GM12878 (cell line): ENCODE measurements at regions not wholly inside any gene's neighbourhood (a gene's known extent, or its start where the extent isn't known, plus 50 kb on each side); places are given as distances from the start of the nearest gene placed in this dataset.

Experiments
- ATAC-seq: fragments of 200-7000 bp; cut with Tn5 transposase; 3 replicates; pipeline ENCODE4 v1.9.1; 2020; ENCODE audit warnings: mild to moderate bottlenecking, moderate library complexity
- BruUV-seq: library from RNA; stranded (reverse); fragments of 400-500 nt; replicated peaks from 2 replicates; lab custom pipeline; 2021; lab: Mats Ljungman, UMichigan
- CTCF ChIA-PET: fragments of 300-600 bp; sonication (Branson Sonifier 250); formaldehyde crosslinking; extraction: SDS; loops from one replicate; lab custom pipeline; 2021; ENCODE audit warnings: inconsistent platforms; lab: Yijun Ruan, JAX
- POLR2A ChIA-PET: fragments of 350-600 bp; formaldehyde crosslinking; extraction: SDS; loops from one replicate; lab custom pipeline; 2021; ENCODE audit warnings: inconsistent platforms; lab: Charles Lee
- RAD21 ChIA-PET: fragments of 300-600 bp; sonication (Branson Sonifier 250); formaldehyde crosslinking; loops from one replicate; lab custom pipeline; 2023; ENCODE audit warnings: antibody characterized with exemption; ENCODE audit not compliant: unreplicated experiment; lab: Charles Lee
- SMC1A ChIA-PET: fragments of 300-600 bp; sonication (Branson Sonifier 250); formaldehyde crosslinking; loops from one replicate; lab custom pipeline; 2023; ENCODE audit not compliant: unreplicated experiment, uncharacterized antibody; lab: Charles Lee
- DNase-seq: peaks from one replicate; pipeline ENCODE4 v3.0.0-alpha.2; 2011; ENCODE audit warnings: low read depth, low spot score
- FAIRE-seq: peaks from 3 replicates; lab custom pipeline; 2011; peaks lifted over from hg19 to GRCh38; lab: Jason Lieb, UNC
- H2AFZ ChIP-seq: 2 replicates; pipeline ENCODE4 v1.6.0; 2011; ENCODE audit warnings: low read depth, low read length, control low read depth; ENCODE audit not compliant: control insufficient read depth
- H3K27ac ChIP-seq: 2 replicates; pipeline ENCODE4 v1.5.1; 2011; ENCODE audit warnings: control low read depth; ENCODE audit not compliant: control insufficient read depth, insufficient read depth
- H3K27me3 ChIP-seq, 2 experiments: replicated peaks in 1 of 2; 2 replicates each; pipeline versions ENCODE4 v1.6.0 to v1.6.1; 2011; ENCODE audit warnings: low read length in 1 of 2; ENCODE audit not compliant: control insufficient read depth in 2 of 2, insufficient read depth in 2 of 2
- H3K36me3 ChIP-seq, 2 experiments: 2 replicates each; pipeline ENCODE4 v1.5.1; 2011; ENCODE audit warnings: low read length in 1 of 2; ENCODE audit not compliant: control insufficient read depth in 2 of 2, insufficient read depth in 2 of 2
- H3K4me1 ChIP-seq: 2 replicates; pipeline ENCODE4 v1.6.1; 2011; ENCODE audit warnings: mild to moderate bottlenecking, low read length, moderate library complexity, mixed read lengths; ENCODE audit not compliant: control insufficient read depth, insufficient read depth
- H3K4me2 ChIP-seq: 2 replicates; pipeline ENCODE4 v1.6.0; 2011; ENCODE audit warnings: control low read depth; ENCODE audit not compliant: control insufficient read depth, insufficient read depth
- H3K4me3 ChIP-seq: fragments of 200-600 bp; sonication (generic); 2 replicates; pipeline ENCODE4 v1.5.1; 2016
- H3K79me2 ChIP-seq: 2 replicates; pipeline ENCODE4 v1.6.0; 2011; ENCODE audit warnings: low read length; ENCODE audit not compliant: control insufficient read depth, insufficient read depth
- H3K9ac ChIP-seq: 2 replicates; pipeline ENCODE4 v1.8.0; 2011; ENCODE audit warnings: low read length, control low read depth, mixed read lengths; ENCODE audit not compliant: control insufficient read depth, insufficient read depth
- H3K9me3 ChIP-seq: replicated peaks from 3 replicates; pipeline ENCODE4 v1.5.1; 2011; ENCODE audit warnings: mild to moderate bottlenecking, low read length; ENCODE audit not compliant: control insufficient read depth, insufficient read depth
- H4K20me1 ChIP-seq: 2 replicates; pipeline ENCODE4 v1.6.0; 2011; ENCODE audit not compliant: control insufficient read depth, insufficient read depth
- CHD2 ChIP-seq: IDR thresholded peaks from 2 replicates; pipeline ENCODE4 v1.6.1; 2011; ENCODE audit warnings: low read depth, low read length, improper control_type of control experiment, borderline replicate concordance
- PKNOX1 ChIP-seq: fragments of 450-650 bp; IDR thresholded peaks from 2 replicates; pipeline ENCODE4 v1.6.1; 2016; ENCODE audit warnings: mild to moderate bottlenecking
- PML ChIP-seq: IDR thresholded peaks from 2 replicates; pipeline ENCODE4 v1.6.1; 2012; ENCODE audit warnings: low read length, inconsistent platforms
- SP1 ChIP-seq: IDR thresholded peaks from one replicate; pipeline ENCODE4 v1.6.1; 2011; ENCODE audit warnings: low read depth, low read length
- TAF1 ChIP-seq: IDR thresholded peaks from 2 replicates; pipeline ENCODE4 v1.6.1; 2011; ENCODE audit warnings: mild to moderate bottlenecking, low read depth, low read length, borderline replicate concordance
- ZBTB40 ChIP-seq: fragments of 450-650 bp; IDR thresholded peaks from 2 replicates; pipeline ENCODE4 v1.6.1; 2016; ENCODE audit warnings: mild to moderate bottlenecking, moderate library complexity, borderline replicate concordance
- ZNF622 ChIP-seq: fragments of 450-650 bp; IDR thresholded peaks from 2 replicates; pipeline ENCODE4 v1.6.1; 2017; ENCODE audit warnings: mild to moderate bottlenecking, inconsistent platforms
- WGBS: methylation state at CpG from one replicate; pipeline ENCODE4 v1.1.6; 2016; ENCODE audit warnings: low lambda C conversion rate; ENCODE audit not compliant: insufficient replicate concordance, insufficient coverage; ENCODE audit errors: missing lambda C conversion rate; 5-methylcytosine and 5-hydroxymethylcytosine counted together
- in situ Hi-C: fragments of 300-500 bp; cut with MboI; formaldehyde crosslinking; loops from 9 replicates; pipeline ENCODE4 v1.14.3; 2018; ENCODE audit warnings: mixed read lengths
- intact Hi-C: fragments of 100-400 bp; cut with micrococcal nuclease; formaldehyde crosslinking; loops from one replicate; pipeline ENCODE4 v1.14.2; 2022; ENCODE audit not compliant: unreplicated experiment

GRCh38 chr3:14262212-14262611, 83.6 kb downstream of the LSM3 start:
- Histone ChIP-seq H3K4me2 (no peak overlapping the region), H3K9ac (no peak overlapping the region), H3K27me3 (peaks cover 0 to 4% of the 10 kb centered on the region in 2 experiments; a peak in 2 of 4 replicates), H3K27ac (no peak overlapping the region), H3K79me2 (no peaks in the 10 kb centered on the region), H3K4me3 (no peak overlapping the region), H3K36me3 (no peaks in the 10 kb centered on the region), H3K4me1 (no peaks in the 10 kb centered on the region), H2AFZ (no peak overlapping the region), H3K9me3 (no peaks in the 10 kb centered on the region), H4K20me1 (no peaks in the 10 kb centered on the region)
- intact Hi-C loops: no loop called here
- WGBS: 46% methylated on average over 1 of the region's 1 CpG
- ChIA-PET RAD21 (interaction anchor here (1.1 to 1.8 kb wide), 4 partner anchors 196 to 287 kb away, joined by 3 to 15 read pairs (median 4); no protein-coding TSS in a partner anchor), CTCF (interaction anchor here (0.7 to 4.3 kb wide), 10 partner anchors 16 to 370 kb away, joined by 3 to 25 read pairs (median 4); no protein-coding TSS in a partner anchor), POLR2A (no interaction called here), SMC1A (interaction anchor here (0.9 to 3.3 kb wide), 8 partner anchors 15 to 213 kb away, joined by 3 to 24 read pairs (median 6); no protein-coding TSS in a partner anchor)
- in situ Hi-C loops: loop anchor here (5.0 kb wide), 1 partner anchor 200 kb away; no protein-coding TSS in a partner anchor
- ATAC-seq: no peak
- no peak for FAIRE-seq
- no TSS peak for BruUV-seq
- no peak for DNase-seq
- no peak for TF ChIP-seq PKNOX1
- TF ChIP-seq SP1: no peak
- no peak for TF ChIP-seq PML
- TF ChIP-seq, all 136 proteins: peak for 0

GRCh38 chr3:14262867-14263266, 84.2 kb downstream of the LSM3 start:
- ChIA-PET SMC1A (interaction anchor here (1.1 to 3.3 kb wide), 3 partner anchors 59 to 205 kb away, joined by 4 to 24 read pairs (median 4); no protein-coding TSS in a partner anchor), CTCF (interaction anchor here (2.5 to 4.3 kb wide), 3 partner anchors 200 to 367 kb away, joined by 10 to 25 read pairs (median 10); no protein-coding TSS in a partner anchor), RAD21 (interaction anchor here (1.0 kb wide), 1 partner anchor 195 kb away, joined by 4 read pairs; no protein-coding TSS in a partner anchor), POLR2A (no interaction called here)
- intact Hi-C loops (no loop called here), in situ Hi-C loops (loop anchor here (5.0 kb wide), 1 partner anchor 199 kb away; no protein-coding TSS in a partner anchor)
- H2AFZ ChIP-seq: no peak overlapping the region
- WGBS: 9% methylated on average over 3 of the region's 3 CpGs
- no TSS peak for BruUV-seq
- no peak for ATAC-seq
- H3K79me2 ChIP-seq: no peaks in the 10 kb centered on the region
- H3K9me3 ChIP-seq: no peaks in the 10 kb centered on the region
- H3K4me2 ChIP-seq: no peak overlapping the region
- no peak for FAIRE-seq
- H3K4me3 ChIP-seq: no peak overlapping the region
- H3K27me3 ChIP-seq: peaks cover 0 to 4% of the 10 kb centered on the region in 2 experiments; a peak in 2 of 4 replicates
- no peaks in the 10 kb centered on the region for H3K36me3 ChIP-seq
- no peak overlapping the region for H3K27ac ChIP-seq
- no peaks in the 10 kb centered on the region for H3K4me1 ChIP-seq
- H4K20me1 ChIP-seq: no peaks in the 10 kb centered on the region
- no peak for DNase-seq
- no peak overlapping the region for H3K9ac ChIP-seq
- no peak for TF ChIP-seq ZBTB40
- no peak for TF ChIP-seq ZNF622
- TF ChIP-seq CHD2: no peak
- TF ChIP-seq TAF1: no peak
